AG09309 (cell line): ENCODE measurements at regions not wholly inside any gene's neighbourhood (a gene's known extent, or its start where the extent isn't known, plus 50 kb on each side); places are given as distances from the start of the nearest gene placed in this dataset.

ENCODE experiments used
- DNase-seq: peaks from one replicate; pipeline ENCODE4 v3.0.0-alpha.2; 2010; ENCODE audit warnings: low read depth
- H3K4me3 ChIP-seq: 2 replicates; pipeline ENCODE4 v1.5.1; 2011; ENCODE audit warnings: mild to moderate bottlenecking, low read depth, low read length, moderate library complexity; ENCODE audit not compliant: control insufficient read depth
- CTCF ChIP-seq: IDR thresholded peaks from 2 replicates; pipeline ENCODE4 v1.5.1; 2011; ENCODE audit warnings: mild to moderate bottlenecking, low read depth, low read length, inconsistent platforms; ENCODE audit not compliant: insufficient read depth, control insufficient read depth; ENCODE audit errors: missing control alignments

- no peak for DNase-seq
- TF ChIP-seq CTCF, result no peak
- H3K4me3 ChIP-seq, result no peak overlapping the region
Observed at GRCh38 chr9:129316281-129317030, 138.4 kb upstream of the IER5L start.

DNA sequence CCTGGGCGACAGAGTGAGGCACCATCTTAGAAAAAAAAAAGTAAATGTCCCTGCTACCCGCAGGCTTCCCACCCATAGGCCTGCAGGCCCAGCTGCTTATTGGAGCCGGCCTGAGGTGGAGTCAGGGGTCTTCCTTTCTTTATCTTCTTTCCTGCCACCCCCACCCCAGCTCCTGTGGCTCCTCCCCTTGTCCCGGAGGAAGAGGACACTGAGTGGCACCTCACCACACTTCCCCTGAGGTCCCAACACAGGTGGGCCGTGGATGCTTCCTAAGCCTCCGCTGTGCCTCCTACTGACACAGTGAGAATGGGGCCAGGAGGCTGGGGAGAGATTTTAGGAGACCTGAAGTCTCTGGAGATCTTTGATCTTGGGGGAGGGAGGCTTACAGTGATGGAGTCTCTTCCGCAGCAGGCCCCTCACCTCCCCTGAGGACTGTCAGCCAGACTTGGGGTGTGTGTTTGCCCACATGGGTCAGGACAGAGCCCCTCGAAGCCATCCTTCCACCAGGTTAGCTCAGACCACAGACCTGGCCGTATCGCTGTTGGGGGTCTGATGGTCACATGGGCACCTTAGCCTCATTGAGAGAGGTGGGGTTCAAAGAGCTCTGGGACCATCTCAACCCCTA, 135.4 kb upstream of the IER5L start:
- no peak for DNase-seq
- no peak overlapping the region for H3K4me3 ChIP-seq
- no peak for TF ChIP-seq CTCF

DNA sequence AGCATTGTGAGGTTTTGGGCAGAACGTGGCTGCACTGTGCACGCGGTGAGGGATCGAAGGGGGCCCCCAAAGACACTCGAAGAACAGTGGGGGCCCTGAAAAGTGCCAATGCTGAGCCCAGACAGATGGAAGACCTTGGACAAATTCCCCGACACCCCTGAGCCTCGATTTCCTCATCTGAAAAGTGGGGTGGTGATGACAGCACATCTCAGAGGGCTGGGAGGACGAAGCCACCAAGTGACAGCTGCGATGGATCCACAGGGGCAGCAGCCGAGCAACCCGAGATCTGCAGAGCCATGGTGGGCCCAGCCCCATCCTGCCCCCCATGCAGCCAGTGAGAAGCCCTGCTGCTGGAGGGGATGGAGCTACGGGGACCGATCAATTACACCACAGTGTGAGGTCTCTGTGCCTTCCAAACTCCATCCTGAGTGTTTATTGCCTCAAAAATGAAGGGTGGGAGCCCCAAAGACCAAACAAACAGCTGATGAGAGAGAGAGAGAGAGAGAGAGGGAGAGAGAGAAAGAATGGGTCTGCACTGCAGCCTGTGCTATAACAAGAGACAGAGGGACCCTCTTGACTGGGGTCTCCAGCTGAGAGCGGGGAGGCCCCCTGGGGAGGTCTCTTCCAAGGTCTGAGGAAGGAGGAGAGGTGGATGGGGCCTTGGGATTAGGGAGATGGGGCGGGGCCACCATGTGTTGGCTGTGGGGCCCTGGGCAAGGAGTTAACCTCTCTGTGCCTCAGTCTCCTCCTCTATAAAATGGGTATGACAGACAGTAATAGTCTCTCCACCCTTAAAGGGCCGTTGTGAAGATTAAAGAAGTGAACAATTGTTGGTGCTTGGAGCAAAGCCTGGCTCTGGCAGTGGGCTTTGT, 134.4 kb upstream of the IER5L start:
- DNase-seq, result no peak
- no peak for TF ChIP-seq CTCF
- H3K4me3 ChIP-seq, result no peak overlapping the region

DNA sequence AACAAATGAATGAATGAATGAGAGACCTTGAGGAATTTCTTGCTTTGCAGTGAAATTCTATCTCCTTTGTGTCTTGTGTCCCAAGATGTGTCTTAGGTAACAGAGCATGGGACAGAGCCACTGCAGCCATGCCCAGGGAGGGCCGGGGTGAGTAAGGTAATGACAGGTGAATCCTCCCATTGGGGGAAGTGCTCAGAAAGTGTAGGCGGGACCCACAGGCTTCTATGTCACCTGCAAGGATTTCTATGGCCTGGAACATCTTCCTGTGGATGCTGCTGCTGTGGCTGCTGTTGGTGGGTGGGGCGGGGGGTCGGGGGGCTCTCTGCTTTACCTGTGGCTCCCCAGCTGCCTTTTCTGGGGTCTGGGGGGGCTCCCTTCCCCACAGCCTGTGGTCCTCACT, 133.6 kb upstream of the IER5L start:
- no peak for DNase-seq
- TF ChIP-seq CTCF, result no peak
- H3K4me3 ChIP-seq, result no peak overlapping the region

DNA sequence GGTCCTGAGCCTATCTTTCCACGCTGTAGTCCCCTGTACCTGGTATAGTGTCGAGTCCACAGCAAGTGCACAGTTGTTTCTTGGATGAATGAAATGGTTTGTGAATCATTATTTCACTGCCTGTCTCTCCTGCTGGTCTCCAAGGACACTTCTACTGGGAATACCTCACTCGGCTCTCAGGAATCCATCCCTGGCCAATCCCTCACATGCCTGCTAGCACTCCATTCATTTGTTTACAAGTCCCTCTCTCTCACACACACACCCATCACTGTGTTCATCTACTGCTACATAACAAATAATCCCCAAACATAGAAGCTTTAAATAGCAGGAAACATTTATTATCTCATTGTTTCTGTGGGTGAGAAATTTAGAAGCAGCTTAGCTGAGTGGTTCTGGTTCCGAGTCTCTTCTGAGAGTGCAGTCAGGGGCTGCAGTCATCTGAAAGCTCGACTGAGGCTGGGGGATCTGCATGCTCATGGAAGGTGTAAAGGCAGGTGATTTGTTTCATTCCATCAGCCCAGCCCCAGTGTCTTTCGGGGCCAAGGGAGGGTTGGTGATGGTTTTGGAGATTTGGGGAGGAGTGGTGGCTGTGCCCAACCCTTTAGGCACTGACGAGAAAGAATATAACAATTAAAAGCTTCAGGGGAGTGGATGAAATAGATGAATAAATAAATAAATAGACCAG, 132.7 kb upstream of the IER5L start:
- DNase-seq, result no peak
- no peak overlapping the region for H3K4me3 ChIP-seq
- no peak for TF ChIP-seq CTCF

DNA sequence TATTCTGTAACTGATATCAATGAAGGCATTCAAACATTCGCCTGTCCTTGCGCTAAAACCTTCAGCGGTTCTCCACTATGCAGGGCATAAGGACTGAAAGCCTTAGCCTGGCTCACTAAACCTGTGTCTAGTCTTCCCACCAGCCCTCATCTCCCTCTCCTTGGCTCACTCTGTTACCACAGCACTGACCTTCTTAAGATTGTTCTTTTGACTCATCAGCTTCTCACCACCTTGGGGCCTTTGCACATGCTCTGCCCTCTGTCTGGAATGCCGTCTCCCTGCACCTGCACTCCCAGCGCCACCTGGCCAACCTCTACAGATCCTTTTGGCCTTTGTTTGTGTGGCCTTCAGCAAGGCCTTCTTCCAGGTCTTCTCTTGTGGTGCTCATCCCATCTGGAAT, 131.8 kb upstream of the IER5L start:
- TF ChIP-seq CTCF, result no peak
- no peak for DNase-seq
- no peak overlapping the region for H3K4me3 ChIP-seq
